ENCODE measurements at regions not wholly inside any gene's neighbourhood (a gene's known extent, or its start where the extent isn't known, plus 50 kb on each side); places are given as distances from the start of the nearest gene placed in this dataset.

GRCh38 chr6:40713002-40713719 is 126.0 kb upstream of the LRFN2 start:
- no peak overlapping the region for H3K4me3 ChIP-seq (ENCODE audit: low read depth, low read length)
- TF ChIP-seq CTCF (IDR thresholded peaks at IDR 0.05; ENCODE audit: control insufficient read depth, extremely low read depth, insufficient read depth), result no peak
- no peak for DNase-seq (ENCODE audit: low read depth)

GRCh38 chr6:40710626-40711330 is 123.6 kb upstream of the LRFN2 start:
- H3K4me3 ChIP-seq (ENCODE audit: low read depth, low read length), result no peak overlapping the region
- TF ChIP-seq CTCF (IDR thresholded peaks at IDR 0.05; ENCODE audit: control insufficient read depth, extremely low read depth, insufficient read depth), result no peak
- DNase-seq (ENCODE audit: low read depth), result no peak

- DNase-seq (ENCODE audit: low read depth), result no peak
- no peak for TF ChIP-seq CTCF (IDR thresholded peaks at IDR 0.05; ENCODE audit: control insufficient read depth, extremely low read depth, insufficient read depth)
- no peak overlapping the region for H3K4me3 ChIP-seq (ENCODE audit: low read depth, low read length)
Observed at GRCh38 chr6:40708049-40708448, 120.9 kb upstream of the LRFN2 start.

- no peak for TF ChIP-seq CTCF (IDR thresholded peaks at IDR 0.05; ENCODE audit: control insufficient read depth, extremely low read depth, insufficient read depth)
- no peak overlapping the region for H3K4me3 ChIP-seq (ENCODE audit: low read depth, low read length)
- DNase-seq (ENCODE audit: low read depth), result no peak
Observed at GRCh38 chr6:40706178-40706577, 119.0 kb upstream of the LRFN2 start.

DNA sequence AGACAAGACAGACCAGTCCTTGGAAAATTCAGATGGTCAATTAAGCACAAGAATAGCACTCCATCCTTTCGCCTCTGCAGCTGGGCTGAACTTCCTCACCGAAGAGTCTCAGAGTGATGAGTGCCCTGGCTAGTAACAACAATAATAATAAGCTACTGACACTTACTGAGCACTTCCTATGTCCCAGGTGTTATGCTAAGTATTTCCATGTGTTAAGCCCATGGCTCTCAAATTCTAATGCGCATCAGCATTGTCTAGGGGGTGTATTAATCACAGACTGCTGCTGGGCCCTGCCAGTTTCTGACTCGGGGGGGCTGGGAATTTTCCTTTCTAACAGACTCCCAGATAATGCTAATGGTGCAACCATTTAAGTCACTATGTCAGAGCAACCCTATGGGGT is 118.2 kb upstream of the LRFN2 start:
- TF ChIP-seq CTCF (IDR thresholded peaks at IDR 0.05; ENCODE audit: control insufficient read depth, extremely low read depth, insufficient read depth), result no peak
- no peak overlapping the region for H3K4me3 ChIP-seq (ENCODE audit: low read depth, low read length)
- DNase-seq (ENCODE audit: low read depth), result no peak

- H3K4me3 ChIP-seq (ENCODE audit: low read depth, low read length), result no peak overlapping the region
- no peak for TF ChIP-seq CTCF (IDR thresholded peaks at IDR 0.05; ENCODE audit: control insufficient read depth, extremely low read depth, insufficient read depth)
- DNase-seq (ENCODE audit: low read depth), result no peak
Observed at GRCh38 chr6:40701352-40702007, 114.3 kb upstream of the LRFN2 start.

Measured in LNCaP clone FGC (cell line).